ENCODE measurements at regions not wholly inside any gene's neighbourhood (a gene's known extent, or its start where the extent isn't known, plus 50 kb on each side); places are given as distances from the start of the nearest gene placed in this dataset.

GRCh38 chr13:78383071-78383484 lies 220.3 kb downstream of the POU4F1 start:
- no peak overlapping the region for H3K27ac ChIP-seq
- no peak for DNase-seq (ENCODE audit: low spot score)

GRCh38 chr13:78382491-78382890 lies 220.9 kb downstream of the POU4F1 start:
- TF ChIP-seq CTCF (IDR thresholded peaks at IDR 0.05) = no peak
- no peak for DNase-seq (ENCODE audit: low spot score)
- H3K4me3 ChIP-seq = no peak overlapping the region
- H3K27ac ChIP-seq = no peak overlapping the region

More at GRCh38 chr13:78383071-78383484, 220.3 kb downstream of the POU4F1 start:
- no peak for TF ChIP-seq CTCF (IDR thresholded peaks at IDR 0.05)
- no peak overlapping the region for H3K4me3 ChIP-seq

DNA sequence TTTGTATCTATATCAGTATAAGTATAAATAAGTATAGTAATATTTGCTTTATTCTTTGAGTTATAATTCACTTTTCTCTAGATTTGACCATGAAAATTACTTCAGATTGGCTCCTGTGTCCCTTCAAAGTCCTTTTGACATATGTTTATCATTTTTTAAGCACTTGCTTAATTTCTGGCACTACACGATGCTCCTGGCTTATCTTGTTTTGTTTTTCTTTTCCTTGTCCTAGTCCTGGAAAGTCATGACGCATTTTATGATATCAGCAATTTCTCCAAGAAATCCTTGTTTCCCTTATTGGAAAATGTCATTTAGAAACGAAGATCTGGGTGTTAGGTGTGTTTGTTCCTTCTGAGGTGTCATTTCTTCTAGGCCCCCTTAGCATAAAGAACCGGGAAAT lies 226.5 kb downstream of the POU4F1 start:
- TF ChIP-seq CTCF (IDR thresholded peaks at IDR 0.05) = no peak
- no peak overlapping the region for H3K27ac ChIP-seq

GRCh38 chr13:78376033-78376432 lies 227.3 kb downstream of the POU4F1 start:
- DNase-seq (ENCODE audit: low spot score) = no peak
- TF ChIP-seq CTCF (IDR thresholded peaks at IDR 0.05) = no peak
- Histone ChIP-seq H3K4me3 (no peak overlapping the region), H3K27ac (no peak overlapping the region)

More for the DNA sequence above, 226.5 kb downstream of the POU4F1 start:
- no peak overlapping the region for H3K4me3 ChIP-seq
- DNase-seq (ENCODE audit: low spot score) = no peak

GRCh38 chr13:78372581-78372980 lies 230.8 kb downstream of the POU4F1 start:
- DNase-seq (ENCODE audit: low spot score) = no peak
- no peak overlapping the region for H3K4me3 ChIP-seq
- no peak for TF ChIP-seq CTCF (IDR thresholded peaks at IDR 0.05)
- no peak overlapping the region for H3K27ac ChIP-seq

DNA sequence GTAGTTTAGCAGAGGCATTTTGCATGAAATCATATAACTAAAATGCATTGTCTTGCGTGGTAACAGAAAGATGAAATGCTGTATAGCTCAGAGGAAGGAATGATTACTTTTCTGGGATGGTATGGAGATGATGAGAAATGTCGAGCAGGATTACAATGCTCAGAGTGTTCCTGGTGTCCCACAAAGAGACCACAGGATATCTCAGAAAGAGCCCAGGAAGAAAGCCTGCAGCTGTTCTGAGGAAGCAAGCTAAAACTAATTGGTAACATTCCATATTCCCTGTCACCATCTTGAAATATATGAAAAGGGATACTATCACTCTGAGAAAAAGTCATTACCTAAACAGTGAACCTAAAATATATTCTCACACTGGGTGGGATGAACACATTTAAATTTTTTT lies 233.1 kb downstream of the POU4F1 start:
- DNase-seq (ENCODE audit: low spot score) = no peak
- H3K4me3 ChIP-seq = no peak overlapping the region
- TF ChIP-seq CTCF (IDR thresholded peaks at IDR 0.05) = no peak
- H3K27ac ChIP-seq = no peak overlapping the region

DNA sequence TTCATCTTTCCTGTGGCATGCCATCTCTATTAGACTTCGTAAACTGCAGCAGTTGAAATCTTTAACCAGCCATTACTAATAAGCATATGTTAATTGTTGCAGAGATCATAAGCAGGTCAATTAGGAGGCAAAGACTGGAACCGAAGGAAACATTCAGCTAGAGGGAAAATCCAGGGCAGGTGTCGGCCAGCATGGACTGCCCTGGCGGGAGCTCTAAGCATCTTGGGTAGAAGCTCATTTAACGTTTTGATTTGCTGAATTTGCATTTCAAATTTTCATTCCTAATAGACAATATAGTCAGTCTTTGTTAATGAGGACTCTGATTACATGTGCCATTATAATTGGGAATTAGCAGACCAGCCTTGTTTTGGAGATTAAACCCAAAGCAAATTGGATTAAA lies 238.6 kb downstream of the POU4F1 start:
- TF ChIP-seq CTCF (IDR thresholded peaks at IDR 0.05) = no peak
- H3K27ac ChIP-seq = no peak overlapping the region
- H3K4me3 ChIP-seq = no peak overlapping the region
- DNase-seq (ENCODE audit: low spot score) = no peak
